ENCODE measurements at regions not wholly inside any gene's neighbourhood (a gene's known extent, or its start where the extent isn't known, plus 50 kb on each side); places are given as distances from the start of the nearest gene placed in this dataset.

DNA sequence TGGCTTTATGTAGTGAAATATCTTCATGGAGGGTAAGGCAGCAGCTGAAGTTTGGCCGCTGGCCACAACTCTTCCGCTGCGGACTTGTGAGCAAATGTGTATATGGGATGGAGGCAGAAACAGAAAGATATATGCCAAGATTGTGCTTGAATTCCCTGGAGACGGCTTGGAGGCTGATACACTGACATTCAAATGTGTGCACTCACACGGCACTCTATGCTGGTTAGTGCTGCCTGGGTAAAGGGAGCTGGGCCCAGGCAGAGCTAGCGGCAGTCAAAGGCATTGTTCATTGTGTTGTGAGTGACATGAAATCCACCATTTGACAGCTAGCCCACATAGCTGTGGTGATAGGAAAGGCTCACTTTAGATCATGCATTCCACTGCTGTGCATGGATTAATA lies 202.7 kb downstream of the CLIC5 start:
- TF ChIP-seq CTCF (IDR thresholded peaks at IDR 0.05) = no peak
- Mint-ChIP-seq H3K4me3 (no peak overlapping the region), H3K4me1 (peaks cover 7% of the 10 kb centered on the region), H3K27ac (no peak overlapping the region), H3K9me3 (peaks cover 0 to 10% (median 2%) of the 10 kb centered on the region in 7 donors), H3K36me3 (no peaks in the 10 kb centered on the region), H3K27me3 (ENCODE audit: low read depth in 3 of 3) (peaks cover 0 to 3% (median 2%) of the 10 kb centered on the region in 3 donors)
- H3K36me3 ChIP-seq (replicated peaks in 1 of 2; ENCODE audit: control insufficient read depth in 1 of 2, insufficient read depth in 2 of 2, low read length in 2 of 2) = no peaks in the 10 kb centered on the region
- H3K27me3 ChIP-seq (ENCODE audit: control insufficient read depth in 2 of 2, insufficient read depth in 2 of 2, low read length in 2 of 2) = no peaks in the 10 kb centered on the region
- H3K9me3 ChIP-seq (replicated peaks in 1 of 2; ENCODE audit: control insufficient read depth in 1 of 2, insufficient read depth in 1 of 2, low read length in 2 of 2) = peaks cover 0 to 3% of the 10 kb centered on the region in 2 donors
- H3K4me3 ChIP-seq (replicated peaks in 1 of 3; ENCODE audit: low read depth in 2 of 3, low read length in 3 of 3) = no peak overlapping the region
- DNase-seq = no peak
- no peak overlapping the region for H2AFZ ChIP-seq (ENCODE audit: insufficient read depth, low read depth, low read length, poor library complexity, severe bottlenecking)
- intact Hi-C loops (cut with micrococcal nuclease) = no loop called here
- no peaks in the 10 kb centered on the region for H3K79me2 ChIP-seq (ENCODE audit: insufficient read depth, low read length)
- no peak overlapping the region for H3K9ac ChIP-seq (ENCODE audit: insufficient read depth, low read length, poor library complexity, severe bottlenecking)
- H3K27ac ChIP-seq (ENCODE audit: low read depth in 1 of 2, low read length in 2 of 2) = no peak overlapping the region
- no peak overlapping the region for H3K4me2 ChIP-seq (replicated peaks; ENCODE audit: extremely low read depth, low read length, poor library complexity, severe bottlenecking)
- no peaks in the 10 kb centered on the region for H4K20me1 ChIP-seq (ENCODE audit: insufficient read depth, low read length)
- H3K4me1 ChIP-seq (ENCODE audit: control insufficient read depth in 1 of 2, insufficient read depth in 2 of 2, low read length in 2 of 2) = no peaks in the 10 kb centered on the region
- 98% methylated on average over 5 of the region's 6 CpGs for WGBS (ENCODE audit: insufficient coverage)

DNA sequence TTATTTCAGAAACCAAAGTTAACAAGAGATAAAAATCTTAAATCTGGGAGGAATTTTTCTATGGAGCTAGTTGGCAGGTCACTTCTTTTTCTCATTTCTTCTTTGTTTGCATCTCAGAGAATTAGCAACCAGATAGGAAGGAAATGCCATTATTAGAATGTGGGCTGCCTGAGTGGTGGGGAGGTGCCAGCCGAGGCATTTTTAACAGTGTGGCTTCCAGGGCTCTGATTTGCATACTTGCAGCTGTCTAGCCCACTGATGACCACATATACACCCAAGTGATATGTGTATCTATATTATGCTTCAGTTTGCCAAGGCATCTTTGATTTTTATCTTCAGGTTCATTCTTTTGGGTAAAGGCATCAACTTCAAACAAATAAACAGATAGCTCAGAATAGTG lies 206.7 kb downstream of the CLIC5 start:
- H3K36me3 Mint-ChIP-seq = no peaks in the 10 kb centered on the region
- Histone ChIP-seq H3K4me3 (replicated peaks in 1 of 3; ENCODE audit: low read depth in 2 of 3, low read length in 3 of 3) (no peak overlapping the region), H3K36me3 (replicated peaks in 1 of 2; ENCODE audit: control insufficient read depth in 1 of 2, insufficient read depth in 2 of 2, low read length in 2 of 2) (no peaks in the 10 kb centered on the region), H3K79me2 (ENCODE audit: insufficient read depth, low read length) (no peaks in the 10 kb centered on the region), H3K4me1 (ENCODE audit: control insufficient read depth in 1 of 2, insufficient read depth in 2 of 2, low read length in 2 of 2) (no peaks in the 10 kb centered on the region), H3K27me3 (ENCODE audit: control insufficient read depth in 2 of 2, insufficient read depth in 2 of 2, low read length in 2 of 2) (no peaks in the 10 kb centered on the region), H3K9me3 (replicated peaks in 1 of 2; ENCODE audit: control insufficient read depth in 1 of 2, insufficient read depth in 1 of 2, low read length in 2 of 2) (peaks cover 0 to 3% of the 10 kb centered on the region in 2 donors), H3K9ac (ENCODE audit: insufficient read depth, low read length, poor library complexity, severe bottlenecking) (no peak overlapping the region), H3K27ac (ENCODE audit: low read depth in 1 of 2, low read length in 2 of 2) (no peak overlapping the region), H3K4me2 (replicated peaks; ENCODE audit: extremely low read depth, low read length, poor library complexity, severe bottlenecking) (no peak overlapping the region), H4K20me1 (ENCODE audit: insufficient read depth, low read length) (no peaks in the 10 kb centered on the region), H2AFZ (ENCODE audit: insufficient read depth, low read depth, low read length, poor library complexity, severe bottlenecking) (no peak overlapping the region)
- no peak overlapping the region for H3K4me3 Mint-ChIP-seq
- intact Hi-C loops (cut with micrococcal nuclease) = no loop called here
- H3K9me3 Mint-ChIP-seq = peaks cover 0 to 6% (median 0%) of the 10 kb centered on the region in 7 donors
- H3K4me1 Mint-ChIP-seq = peaks cover 7% of the 10 kb centered on the region
- H3K27me3 Mint-ChIP-seq (ENCODE audit: low read depth in 3 of 3) = peaks cover 0 to 2% (median 2%) of the 10 kb centered on the region in 3 donors
- no peak for DNase-seq
- no CpG with 5 or more reads among the region's 1 CpG for WGBS (ENCODE audit: insufficient coverage)
- no peak overlapping the region for H3K27ac Mint-ChIP-seq
- no peak for TF ChIP-seq CTCF (IDR thresholded peaks at IDR 0.05)
